OCI-LY1 (cell line): ENCODE measurements at regions not wholly inside any gene's neighbourhood (a gene's known extent, or its start where the extent isn't known, plus 50 kb on each side); places are given as distances from the start of the nearest gene placed in this dataset.

Experiments used
- H2AFZ ChIP-seq: fragments of 200-600 bp; sonication (generic), shearing (Covaris generic); 2 replicates; pipeline ENCODE4 v1.6.0; 2014; ENCODE audit warnings: antibody characterized with exemption, mild to moderate bottlenecking, low read length
- H3F3A ChIP-seq: fragments of 200-600 bp; sonication (generic), shearing (Covaris generic); 2 replicates; pipeline ENCODE4 v1.6.0; 2014; ENCODE audit warnings: mild to moderate bottlenecking, antibody characterized with exemption, low read length, moderate library complexity; ENCODE audit not compliant: insufficient read depth
- H3K27ac ChIP-seq: fragments of 200-600 bp; sonication (generic); 2 replicates; pipeline ENCODE4 v1.5.1; 2014; ENCODE audit warnings: low read length, mixed run types, mild to moderate bottlenecking, low read depth; ENCODE audit not compliant: poor library complexity, severe bottlenecking
- H3K27me3 ChIP-seq: fragments of 200-600 bp; sonication (generic); 2 replicates; pipeline ENCODE4 v1.6.0; 2014; ENCODE audit warnings: antibody characterized with exemption, mild to moderate bottlenecking, low read length, moderate library complexity; ENCODE audit not compliant: insufficient read depth
- H3K36me3 ChIP-seq: fragments of 200-600 bp; sonication (generic); 2 replicates; pipeline ENCODE4 v1.6.1; 2014; ENCODE audit warnings: mild to moderate bottlenecking, antibody characterized with exemption, low read length, moderate library complexity, mixed read lengths; ENCODE audit not compliant: insufficient read depth
- H3K4me1 ChIP-seq: fragments of 200-600 bp; sonication (generic); 2 replicates; pipeline ENCODE4 v1.5.1; 2014; ENCODE audit warnings: mild to moderate bottlenecking, low read length, moderate library complexity; ENCODE audit not compliant: insufficient read depth, severe bottlenecking
- H3K4me2 ChIP-seq: fragments of 200-600 bp; sonication (generic), shearing (Covaris generic); 2 replicates; pipeline ENCODE4 v1.6.1; 2014; ENCODE audit warnings: low read length
- H3K4me3 ChIP-seq: fragments of 200-600 bp; sonication (generic); 2 replicates; pipeline ENCODE4 v1.5.1; 2014; ENCODE audit warnings: low read length, low read depth, mild to moderate bottlenecking, mixed read lengths; ENCODE audit not compliant: poor library complexity, severe bottlenecking
- H3K79me2 ChIP-seq: fragments of 200-600 bp; shearing (Covaris generic); 2 replicates; pipeline ENCODE4 v1.6.1; 2016; ENCODE audit warnings: mixed run types, low read length, mixed read lengths; ENCODE audit not compliant: insufficient read depth
- H3K9ac ChIP-seq: fragments of 200-600 bp; sonication (generic), shearing (Covaris generic); 2 replicates; pipeline ENCODE4 v1.6.1; 2014; ENCODE audit warnings: mild to moderate bottlenecking, low read length, mixed read lengths
- H3K9me2 ChIP-seq: fragments of 200-600 bp; sonication (generic), shearing (Covaris generic); 2 replicates; pipeline ENCODE4 v1.6.1; 2014; ENCODE audit warnings: low read depth, mild to moderate bottlenecking, low read length, mixed read lengths
- H3K9me3 ChIP-seq: fragments of 200-600 bp; shearing (Covaris generic); 2 replicates; pipeline ENCODE4 v1.6.1; 2014; ENCODE audit warnings: low read length, mixed read lengths
- H4K20me1 ChIP-seq: fragments of 200-600 bp; sonication (generic), shearing (Covaris generic); 2 replicates; pipeline ENCODE4 v1.6.0; 2016; ENCODE audit warnings: mild to moderate bottlenecking, low read length; ENCODE audit not compliant: insufficient read depth
- EZH2 ChIP-seq: fragments of 200-600 bp; sonication (generic), shearing (Covaris generic); IDR thresholded peaks from 2 replicates; pipeline ENCODE4 v1.8.0; 2017; ENCODE audit warnings: borderline replicate concordance, mixed run types, mild to moderate bottlenecking, antibody characterized with exemption, low read length, moderate library complexity, mixed read lengths
- TF ChIP-seq, protein P1 (sequence below): fragments of 200-600 bp; sonication (generic), shearing (Covaris generic); IDR thresholded peaks from 2 replicates; pipeline ENCODE4 v1.5.1; 2017; ENCODE audit warnings: mild to moderate bottlenecking, antibody characterized with exemption, low read length, moderate library complexity, mixed read lengths

DNA sequence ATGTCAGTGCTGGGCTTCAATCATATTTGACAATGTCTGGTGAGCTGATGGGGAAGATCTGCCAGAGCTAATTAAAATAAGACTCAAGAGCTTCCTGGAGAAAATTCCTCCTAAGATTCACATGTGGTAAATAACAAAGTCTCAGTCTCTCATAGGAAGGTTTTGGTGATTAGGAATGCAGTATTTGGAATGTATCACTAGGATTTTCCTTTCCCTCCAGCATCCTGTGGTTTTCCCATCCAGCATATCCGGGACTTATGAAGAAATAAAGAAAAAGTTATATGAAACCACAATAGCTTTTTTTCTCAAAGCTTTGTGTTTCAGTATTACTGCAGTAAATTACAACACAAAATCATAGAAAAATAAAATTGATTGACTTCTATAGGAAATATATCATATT lies 1597.1 kb downstream of the ADGRL3 start:
- H3F3A ChIP-seq = no peaks in the 10 kb centered on the region
- H4K20me1 ChIP-seq = no peaks in the 10 kb centered on the region
- no peak overlapping the region for H3K4me3 ChIP-seq
- H3K79me2 ChIP-seq = no peaks in the 10 kb centered on the region
- no peak overlapping the region for H3K4me2 ChIP-seq
- no peaks in the 10 kb centered on the region for H3K36me3 ChIP-seq
- TF ChIP-seq, protein P1, sequence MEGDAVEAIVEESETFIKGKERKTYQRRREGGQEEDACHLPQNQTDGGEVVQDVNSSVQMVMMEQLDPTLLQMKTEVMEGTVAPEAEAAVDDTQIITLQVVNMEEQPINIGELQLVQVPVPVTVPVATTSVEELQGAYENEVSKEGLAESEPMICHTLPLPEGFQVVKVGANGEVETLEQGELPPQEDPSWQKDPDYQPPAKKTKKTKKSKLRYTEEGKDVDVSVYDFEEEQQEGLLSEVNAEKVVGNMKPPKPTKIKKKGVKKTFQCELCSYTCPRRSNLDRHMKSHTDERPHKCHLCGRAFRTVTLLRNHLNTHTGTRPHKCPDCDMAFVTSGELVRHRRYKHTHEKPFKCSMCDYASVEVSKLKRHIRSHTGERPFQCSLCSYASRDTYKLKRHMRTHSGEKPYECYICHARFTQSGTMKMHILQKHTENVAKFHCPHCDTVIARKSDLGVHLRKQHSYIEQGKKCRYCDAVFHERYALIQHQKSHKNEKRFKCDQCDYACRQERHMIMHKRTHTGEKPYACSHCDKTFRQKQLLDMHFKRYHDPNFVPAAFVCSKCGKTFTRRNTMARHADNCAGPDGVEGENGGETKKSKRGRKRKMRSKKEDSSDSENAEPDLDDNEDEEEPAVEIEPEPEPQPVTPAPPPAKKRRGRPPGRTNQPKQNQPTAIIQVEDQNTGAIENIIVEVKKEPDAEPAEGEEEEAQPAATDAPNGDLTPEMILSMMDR = no peak
- TF ChIP-seq EZH2 = no peak
- no peaks in the 10 kb centered on the region for H3K9me2 ChIP-seq
- no peaks in the 10 kb centered on the region for H3K9me3 ChIP-seq
- H3K27me3 ChIP-seq = no peaks in the 10 kb centered on the region
- no peaks in the 10 kb centered on the region for H3K4me1 ChIP-seq
- H3K27ac ChIP-seq = no peak overlapping the region
- no peak overlapping the region for H3K9ac ChIP-seq
- no peak overlapping the region for H2AFZ ChIP-seq

DNA sequence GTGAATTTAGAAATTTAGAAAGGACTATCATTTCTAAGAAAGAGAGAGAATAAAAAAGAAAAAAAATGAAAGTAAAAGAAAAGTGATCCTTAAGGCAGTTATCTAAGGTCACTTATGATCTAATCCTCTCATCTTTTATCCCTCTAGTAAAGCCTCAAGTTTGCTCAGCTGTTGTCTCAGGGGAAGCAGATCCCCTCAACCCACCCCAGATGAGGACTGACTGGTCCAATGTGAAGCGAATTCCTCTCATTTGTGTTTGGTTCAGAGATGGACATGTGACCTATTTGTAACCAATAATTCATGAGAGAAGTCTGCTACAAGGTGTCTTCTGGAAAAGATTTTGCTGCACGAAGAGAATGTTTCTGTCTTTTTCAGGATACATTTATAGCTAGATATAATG lies 1591.3 kb downstream of the ADGRL3 start:
- H3K4me1 ChIP-seq = no peaks in the 10 kb centered on the region
- H3K27ac ChIP-seq = no peak overlapping the region
- no peaks in the 10 kb centered on the region for H3K79me2 ChIP-seq
- no peaks in the 10 kb centered on the region for H4K20me1 ChIP-seq
- H3K9me2 ChIP-seq = no peaks in the 10 kb centered on the region
- H3K9me3 ChIP-seq = no peaks in the 10 kb centered on the region
- H3K9ac ChIP-seq = no peak overlapping the region
- no peak overlapping the region for H3K4me3 ChIP-seq
- no peak overlapping the region for H2AFZ ChIP-seq
- no peaks in the 10 kb centered on the region for H3K27me3 ChIP-seq
- H3K36me3 ChIP-seq = no peaks in the 10 kb centered on the region
- H3K4me2 ChIP-seq = no peak overlapping the region
- no peak for TF ChIP-seq EZH2
- TF ChIP-seq, protein P1 = no peak
- H3F3A ChIP-seq = no peaks in the 10 kb centered on the region

DNA sequence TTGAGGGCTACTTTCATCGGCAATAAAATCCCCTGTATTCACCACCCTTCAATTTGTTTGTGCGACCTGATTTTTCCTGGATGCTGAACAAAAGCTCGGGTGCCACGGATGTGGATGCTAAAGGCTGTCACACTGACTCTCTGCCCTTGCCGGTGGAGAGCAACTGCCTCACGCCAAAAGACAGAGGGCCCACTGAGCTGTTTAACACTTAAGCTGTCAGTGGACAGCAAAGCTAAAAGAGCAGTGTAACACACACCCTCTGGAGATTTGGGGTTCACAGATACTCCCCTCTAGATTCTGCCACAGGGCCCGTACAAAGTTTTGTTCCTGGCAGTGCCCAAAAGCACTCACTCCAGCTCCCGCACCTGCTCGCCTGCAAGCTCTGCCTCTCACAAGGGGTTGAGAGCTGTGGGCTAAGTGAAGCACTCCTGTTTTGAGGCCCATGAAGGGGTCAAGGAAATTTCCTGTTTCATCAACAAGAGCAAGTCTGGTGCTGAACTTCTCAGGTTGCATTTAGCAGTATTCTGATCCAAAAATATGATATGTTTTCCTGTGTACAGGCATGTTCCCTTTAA lies 1571.9 kb downstream of the ADGRL3 start:
- no peak overlapping the region for H3K9ac ChIP-seq
- H3K4me3 ChIP-seq = no peak overlapping the region
- no peaks in the 10 kb centered on the region for H3F3A ChIP-seq
- no peak overlapping the region for H3K4me2 ChIP-seq
- no peaks in the 10 kb centered on the region for H4K20me1 ChIP-seq
- H3K79me2 ChIP-seq = no peaks in the 10 kb centered on the region
- no peaks in the 10 kb centered on the region for H3K27me3 ChIP-seq
- H3K36me3 ChIP-seq = no peaks in the 10 kb centered on the region
- no peak overlapping the region for H3K27ac ChIP-seq
- no peak for TF ChIP-seq EZH2
- TF ChIP-seq, protein P1 = no peak
- H3K9me3 ChIP-seq = no peaks in the 10 kb centered on the region
- H3K9me2 ChIP-seq = no peaks in the 10 kb centered on the region
- no peak overlapping the region for H2AFZ ChIP-seq
- H3K4me1 ChIP-seq = no peaks in the 10 kb centered on the region
